AG10803 (cell line): ENCODE measurements at regions not wholly inside any gene's neighbourhood (a gene's known extent, or its start where the extent isn't known, plus 50 kb on each side); places are given as distances from the start of the nearest gene placed in this dataset.

Experiments
- DNase-seq: peaks from one replicate; pipeline ENCODE4 v3.0.0; 2010; ENCODE audit warnings: low read depth
- H3K4me3 ChIP-seq: 2 replicates; pipeline ENCODE4 v1.5.1; 2011; ENCODE audit warnings: mild to moderate bottlenecking, low read length, control low read depth
- TF ChIP-seq, protein P1 (sequence below): conservative IDR thresholded peaks from 2 replicates; pipeline ENCODE4 v1.5.1; 2011; ENCODE audit warnings: mild to moderate bottlenecking, low read length, control low read depth, inconsistent platforms

DNA sequence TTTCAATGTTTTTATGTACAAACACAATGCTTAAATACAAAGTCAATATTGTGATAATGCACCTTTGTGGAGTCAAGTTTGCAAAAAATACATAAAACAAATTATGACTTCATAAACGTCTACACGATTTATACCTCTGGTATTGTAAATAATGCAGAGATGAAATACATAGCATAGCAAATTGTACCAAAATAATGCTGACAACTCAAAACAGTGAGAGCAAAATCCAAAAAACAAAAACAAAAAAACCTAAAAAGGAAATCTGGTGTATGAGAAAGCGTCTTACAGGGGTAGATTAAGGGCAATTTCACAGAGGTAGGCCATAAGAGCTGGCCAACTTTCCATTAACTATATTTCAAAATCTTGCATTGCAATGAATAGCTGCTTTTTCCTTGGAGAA is 161.5 kb upstream of the LRRC7 start:
- H3K4me3 ChIP-seq: no peak overlapping the region
- TF ChIP-seq, protein P1, sequence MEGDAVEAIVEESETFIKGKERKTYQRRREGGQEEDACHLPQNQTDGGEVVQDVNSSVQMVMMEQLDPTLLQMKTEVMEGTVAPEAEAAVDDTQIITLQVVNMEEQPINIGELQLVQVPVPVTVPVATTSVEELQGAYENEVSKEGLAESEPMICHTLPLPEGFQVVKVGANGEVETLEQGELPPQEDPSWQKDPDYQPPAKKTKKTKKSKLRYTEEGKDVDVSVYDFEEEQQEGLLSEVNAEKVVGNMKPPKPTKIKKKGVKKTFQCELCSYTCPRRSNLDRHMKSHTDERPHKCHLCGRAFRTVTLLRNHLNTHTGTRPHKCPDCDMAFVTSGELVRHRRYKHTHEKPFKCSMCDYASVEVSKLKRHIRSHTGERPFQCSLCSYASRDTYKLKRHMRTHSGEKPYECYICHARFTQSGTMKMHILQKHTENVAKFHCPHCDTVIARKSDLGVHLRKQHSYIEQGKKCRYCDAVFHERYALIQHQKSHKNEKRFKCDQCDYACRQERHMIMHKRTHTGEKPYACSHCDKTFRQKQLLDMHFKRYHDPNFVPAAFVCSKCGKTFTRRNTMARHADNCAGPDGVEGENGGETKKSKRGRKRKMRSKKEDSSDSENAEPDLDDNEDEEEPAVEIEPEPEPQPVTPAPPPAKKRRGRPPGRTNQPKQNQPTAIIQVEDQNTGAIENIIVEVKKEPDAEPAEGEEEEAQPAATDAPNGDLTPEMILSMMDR: no peak
- no peak for DNase-seq

DNA sequence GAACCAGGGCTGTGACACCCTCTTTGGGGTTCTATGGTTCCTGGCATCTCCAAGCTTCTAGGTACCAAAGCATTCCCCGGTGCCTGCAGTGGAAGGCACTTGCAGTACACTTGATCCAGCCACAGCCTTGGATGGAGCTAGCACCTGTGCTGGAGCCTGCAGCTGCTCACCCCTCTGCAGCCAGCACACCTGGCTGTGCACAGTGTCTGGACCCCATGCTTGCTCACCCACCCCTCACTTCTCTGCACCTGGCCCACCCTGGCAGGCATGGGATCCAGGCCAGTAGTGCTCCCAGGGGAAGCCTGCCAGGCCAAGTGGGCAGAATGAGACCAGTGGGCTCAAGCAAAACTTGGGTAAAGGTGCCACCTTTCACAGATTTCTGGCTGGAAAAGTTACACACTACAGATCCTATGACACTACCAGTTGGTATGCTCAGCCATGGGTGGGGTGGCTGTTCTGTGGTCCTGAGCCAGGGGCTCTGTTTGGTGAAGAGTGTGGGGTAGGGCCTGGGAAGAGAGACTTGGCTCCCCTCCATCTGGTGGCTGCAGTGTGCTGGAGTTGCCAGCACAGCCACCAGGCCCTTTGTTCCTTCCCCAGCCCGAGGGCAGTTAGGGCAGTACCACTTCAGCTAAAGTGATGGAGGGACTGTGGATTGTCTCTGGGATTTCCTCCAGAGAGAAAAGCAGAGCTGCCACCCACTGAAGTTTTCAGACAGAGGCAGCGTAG is 157.8 kb upstream of the LRRC7 start:
- DNase-seq: no peak
- TF ChIP-seq, protein P1: no peak
- H3K4me3 ChIP-seq: no peak overlapping the region

- no peak overlapping the region for H3K4me3 ChIP-seq
- TF ChIP-seq, protein P1: no peak
- no peak for DNase-seq
These were observed 157.3 kb upstream of the LRRC7 start for GRCh38 chr1:69410457-69410850.

DNA sequence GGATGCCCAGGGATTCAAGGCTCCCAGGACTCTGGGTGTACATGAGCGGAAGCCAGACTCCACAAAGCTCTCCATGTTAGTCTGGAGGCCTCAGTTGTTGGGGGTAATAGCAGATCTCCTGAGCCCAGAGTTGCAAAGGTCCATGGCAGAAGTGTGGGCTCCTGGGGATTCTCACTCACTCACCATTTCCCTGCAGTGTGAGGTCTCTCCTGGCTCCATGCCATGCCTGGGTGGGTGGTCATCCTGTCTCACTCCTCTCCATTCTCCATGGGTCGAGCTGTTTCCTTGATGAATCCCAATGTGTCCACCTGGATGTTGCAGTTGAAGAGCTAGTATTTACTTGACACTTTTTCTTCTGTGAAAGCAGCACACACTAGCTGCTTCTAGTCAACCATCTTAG is 156.8 kb upstream of the LRRC7 start:
- TF ChIP-seq, protein P1: no peak
- no peak for DNase-seq
- H3K4me3 ChIP-seq: no peak overlapping the region

DNA sequence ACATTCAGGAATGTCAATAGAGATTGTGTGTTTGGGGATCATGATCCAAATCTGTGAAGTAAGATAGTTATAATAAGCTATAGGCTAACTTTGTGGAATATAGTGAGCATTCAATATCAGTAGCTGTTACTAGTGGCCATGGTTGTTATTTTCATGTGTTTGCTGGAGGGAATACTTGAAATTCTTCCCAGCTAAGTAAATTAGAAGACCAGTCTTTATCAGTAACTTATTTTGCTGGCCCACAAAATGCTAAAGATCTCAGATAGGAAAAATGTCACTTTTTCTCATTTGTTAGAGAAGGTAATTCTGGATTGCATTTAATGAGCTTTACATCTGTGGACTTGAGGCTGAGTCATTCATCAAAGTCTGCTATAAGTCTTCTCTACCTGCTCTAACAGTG is 156.1 kb upstream of the LRRC7 start:
- TF ChIP-seq, protein P1: no peak
- no peak overlapping the region for H3K4me3 ChIP-seq
- no peak for DNase-seq

DNA sequence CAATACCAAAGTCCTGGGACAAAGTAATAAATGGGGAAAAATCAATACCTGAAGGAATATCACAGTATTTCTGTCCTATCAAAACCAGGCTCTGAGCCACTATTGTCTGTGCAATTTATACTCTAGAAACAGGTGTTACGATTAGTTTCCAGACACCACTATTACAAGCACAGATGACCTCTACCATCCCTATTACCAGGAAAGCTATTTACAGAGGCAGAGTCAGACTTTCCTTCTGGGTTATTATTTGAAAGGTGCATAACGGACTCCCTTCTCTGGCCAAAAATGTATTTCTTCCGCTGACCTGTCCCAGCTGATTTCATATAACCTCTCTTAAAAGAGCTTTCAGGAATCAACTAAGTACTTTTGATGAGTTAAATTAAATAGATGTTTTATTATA is 154.6 kb upstream of the LRRC7 start:
- no peak for DNase-seq

GRCh38 chr1:69414574-69414973 is 153.1 kb upstream of the LRRC7 start:
- no peak for DNase-seq
- TF ChIP-seq, protein P1: no peak
- H3K4me3 ChIP-seq: no peak overlapping the region

More for the DNA sequence above, 154.6 kb upstream of the LRRC7 start:
- H3K4me3 ChIP-seq: no peak overlapping the region
- TF ChIP-seq, protein P1: no peak
